22Rv1 (cell line): ENCODE measurements at regions not wholly inside any gene's neighbourhood (a gene's known extent, or its start where the extent isn't known, plus 50 kb on each side); places are given as distances from the start of the nearest gene placed in this dataset.

Experiments
- CTCF ChIP-seq: fragments of 450-650 bp; IDR thresholded peaks from 2 replicates; pipeline ENCODE4 v1.5.1; 2017; ENCODE audit warnings: mild to moderate bottlenecking
- ZFX ChIP-seq: fragments of 450-650 bp; IDR thresholded peaks from 2 replicates; pipeline ENCODE4 v1.6.1; 2017; ENCODE audit warnings: antibody characterized with exemption, borderline replicate concordance

- TF ChIP-seq ZFX: no peak
- TF ChIP-seq CTCF: no peak
Measured at GRCh38 chr13:76421011-76421410, 465.2 kb downstream of the KCTD12 start.
